GM21619 (cell line): ENCODE measurements at regions not wholly inside any gene's neighbourhood (a gene's known extent, or its start where the extent isn't known, plus 50 kb on each side); places are given as distances from the start of the nearest gene placed in this dataset.
"Not testable (repeated sequence)": the region's sequence is repeated elsewhere in the genome, so short reads cannot be mapped to it uniquely, and the experiment has no call there.

ENCODE experiments used
- ATAC-seq: cut with Tn5 transposase; IDR thresholded peaks from one replicate; pipeline ENCODE4 v1.9.1; 2021; ENCODE audit not compliant: unreplicated experiment

DNA sequence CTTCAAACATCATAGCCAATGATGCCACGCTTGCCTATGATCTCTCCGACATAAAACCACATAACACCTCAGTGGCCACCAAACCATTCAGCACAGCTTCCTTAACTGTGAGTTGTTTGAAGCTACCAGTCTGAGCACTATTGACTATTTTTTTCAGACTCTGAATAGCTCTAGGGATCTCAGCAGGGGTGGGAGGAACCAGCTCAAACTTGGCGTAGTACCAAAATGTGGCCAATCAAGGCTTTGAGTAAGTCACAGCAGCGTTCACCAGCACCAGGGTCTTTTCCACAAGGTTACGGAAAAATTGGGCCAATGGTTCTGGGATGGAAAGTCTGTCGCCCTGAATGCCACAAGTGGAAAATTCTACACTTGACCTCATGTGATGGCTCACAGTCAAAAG is 70.6 kb downstream of the SMPDL3A start:
- no peak for ATAC-seq

DNA sequence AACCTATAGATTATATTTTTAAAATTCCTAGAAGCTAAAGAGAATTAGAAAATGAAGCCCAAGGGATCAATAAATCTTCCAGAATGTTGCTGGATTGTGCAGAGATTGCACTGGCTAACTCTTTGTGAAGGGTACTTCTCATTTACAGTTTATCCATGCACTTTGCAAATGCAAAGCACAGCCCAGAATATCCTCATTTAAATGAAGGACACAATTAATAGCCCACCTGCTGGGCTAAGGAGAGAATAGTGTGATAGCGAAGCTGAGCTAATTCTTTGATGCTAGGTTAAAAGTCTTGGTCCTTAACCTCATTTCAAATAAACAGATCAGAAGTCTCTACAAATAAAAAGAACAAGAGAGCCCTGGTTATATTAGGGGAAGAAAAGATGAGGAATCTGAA is 72.5 kb downstream of the SMPDL3A start:
- no peak for ATAC-seq

DNA sequence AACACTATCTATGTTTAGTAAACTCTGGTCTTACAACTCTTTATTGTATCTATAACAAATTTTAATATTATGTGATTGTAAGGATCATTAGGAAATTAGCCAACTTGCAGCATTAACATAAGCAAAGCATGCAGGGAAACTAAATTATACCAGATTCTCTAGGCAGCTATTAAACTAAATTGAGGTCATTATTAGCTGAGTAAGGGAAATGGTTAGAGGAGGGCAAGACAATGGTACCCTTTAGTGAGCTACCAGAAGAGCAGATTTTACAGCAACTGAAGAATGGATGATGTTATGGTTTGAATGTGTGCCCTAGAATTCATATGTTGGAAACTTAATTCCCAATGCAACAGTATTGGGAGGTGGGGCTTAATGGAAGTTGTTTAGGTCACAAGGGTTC is 79.1 kb downstream of the SMPDL3A start:
- no peak for ATAC-seq

DNA sequence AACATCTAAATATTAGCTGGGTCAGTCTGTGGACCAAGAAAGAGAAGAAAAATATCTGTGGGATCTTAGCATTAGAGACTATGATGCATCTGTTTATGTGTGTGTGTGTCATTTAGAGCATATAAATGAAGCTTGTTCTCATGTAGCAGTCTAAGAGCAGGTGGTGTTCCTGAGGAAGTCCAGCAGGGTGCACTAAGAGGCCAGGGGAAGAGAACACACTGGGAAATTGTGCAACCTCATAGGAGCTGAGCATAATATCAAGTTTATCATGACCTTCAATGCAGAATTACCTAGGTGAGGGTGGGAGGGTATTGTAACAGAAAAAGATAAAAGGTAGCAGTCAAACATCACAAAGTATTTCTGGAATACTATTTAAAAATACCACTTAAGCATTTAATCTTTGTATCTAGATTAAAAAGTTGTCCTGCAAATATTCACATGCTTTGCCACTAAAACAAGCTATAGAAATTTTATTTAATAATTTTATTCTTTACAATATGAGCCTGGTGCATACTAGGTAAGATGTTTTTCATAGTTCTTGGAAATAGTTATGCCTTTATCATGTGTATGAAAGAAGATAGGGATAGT is 80.5 kb downstream of the SMPDL3A start:
- ATAC-seq, result peak; percentile 88

DNA sequence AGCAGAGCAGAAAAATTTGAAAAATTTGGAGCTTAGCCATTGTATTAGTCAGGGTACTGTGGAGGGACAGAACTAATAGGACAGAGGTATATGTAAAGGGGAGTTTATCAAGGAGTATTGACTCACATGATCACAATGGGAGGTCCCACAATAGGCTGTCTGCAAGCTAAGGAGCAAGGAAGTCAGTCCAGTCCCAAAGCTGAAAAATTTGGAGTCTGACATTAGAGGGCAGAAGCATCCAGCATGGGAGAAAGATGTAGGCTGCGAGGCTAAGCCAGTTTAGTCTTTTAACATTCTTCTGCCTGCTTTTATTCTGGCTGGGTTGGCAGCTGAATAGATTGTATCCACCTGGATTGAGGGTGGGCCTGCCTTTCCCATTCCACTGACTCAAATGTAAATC is 82.0 kb downstream of the SMPDL3A start:
- ATAC-seq, result no peak

DNA sequence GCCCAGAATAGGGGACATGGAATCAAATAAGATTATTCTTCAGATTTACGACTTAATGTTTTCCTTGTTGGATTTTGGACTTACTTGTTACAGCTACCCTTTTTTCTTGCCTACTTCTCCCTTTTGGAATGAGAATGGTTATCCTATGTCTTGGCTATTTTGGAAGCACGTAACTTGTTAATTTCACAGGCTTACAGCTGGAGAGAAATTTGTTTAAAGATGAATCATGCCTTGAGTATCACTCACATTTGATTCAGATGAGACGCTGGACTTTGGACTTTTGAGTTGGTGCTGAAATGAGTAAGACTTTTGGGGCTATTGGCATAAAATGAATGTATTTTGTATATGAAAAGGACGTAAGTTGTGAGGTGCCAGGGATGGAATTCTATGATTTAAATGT is 83.3 kb downstream of the SMPDL3A start:
- no peak for ATAC-seq

DNA sequence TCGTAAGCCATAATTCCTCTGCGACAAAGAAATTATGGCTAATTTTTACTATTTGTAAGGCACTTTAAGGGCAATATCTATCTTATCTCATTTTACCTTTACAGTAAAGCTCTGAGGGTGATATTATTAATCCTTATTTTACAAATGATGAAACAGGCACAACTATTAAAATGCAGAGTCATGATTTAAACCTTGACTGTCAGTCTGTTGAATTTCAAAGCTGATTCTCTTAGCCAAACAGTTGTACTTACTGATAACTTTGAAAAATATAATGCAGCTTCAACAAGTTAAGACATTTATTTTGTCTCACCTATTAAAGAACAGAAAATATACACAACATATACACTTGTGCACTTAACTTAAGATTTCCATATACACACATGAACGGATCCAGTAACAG is 88.2 kb downstream of the SMPDL3A start:
- ATAC-seq, result no peak

DNA sequence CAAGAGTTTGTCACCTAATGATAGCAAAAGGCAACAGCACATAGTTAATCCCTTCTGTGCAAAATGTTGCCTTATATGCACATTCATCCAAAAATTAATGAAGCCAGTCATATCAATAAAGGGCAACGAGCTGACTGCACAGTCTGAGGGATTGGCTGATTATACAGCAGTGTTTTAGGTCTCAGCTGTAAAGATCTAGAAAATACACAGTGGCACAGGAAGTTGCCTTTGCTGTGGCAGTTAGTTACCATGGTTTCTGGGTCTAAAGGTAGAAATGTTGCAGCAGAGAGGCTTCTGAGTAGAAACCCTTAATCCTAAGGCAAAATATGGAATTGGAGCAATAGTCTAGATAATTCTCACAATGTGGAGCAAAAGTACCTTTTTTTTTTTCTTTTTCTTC is 89.7 kb downstream of the SMPDL3A start:
- no peak for ATAC-seq

DNA sequence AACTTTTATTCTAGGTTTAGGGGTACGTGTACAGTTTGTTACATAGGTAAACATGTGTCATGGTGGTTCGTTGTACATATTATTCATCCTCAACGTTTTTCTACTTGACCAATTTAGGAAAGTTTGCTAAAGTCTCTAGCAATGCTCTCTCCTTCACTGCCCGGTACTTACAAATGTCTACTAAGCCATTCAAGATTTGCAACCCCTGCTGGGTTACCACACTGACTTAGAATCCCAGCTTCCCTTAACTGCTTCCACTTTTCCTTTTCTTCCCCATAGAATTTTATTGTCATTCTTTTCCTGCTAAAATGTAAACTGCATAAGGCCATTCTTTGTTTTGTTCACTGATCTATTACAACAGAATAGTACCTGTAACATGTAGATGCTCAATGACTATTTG is 97.4 kb downstream of the SMPDL3A start:
- ATAC-seq, result no peak

DNA sequence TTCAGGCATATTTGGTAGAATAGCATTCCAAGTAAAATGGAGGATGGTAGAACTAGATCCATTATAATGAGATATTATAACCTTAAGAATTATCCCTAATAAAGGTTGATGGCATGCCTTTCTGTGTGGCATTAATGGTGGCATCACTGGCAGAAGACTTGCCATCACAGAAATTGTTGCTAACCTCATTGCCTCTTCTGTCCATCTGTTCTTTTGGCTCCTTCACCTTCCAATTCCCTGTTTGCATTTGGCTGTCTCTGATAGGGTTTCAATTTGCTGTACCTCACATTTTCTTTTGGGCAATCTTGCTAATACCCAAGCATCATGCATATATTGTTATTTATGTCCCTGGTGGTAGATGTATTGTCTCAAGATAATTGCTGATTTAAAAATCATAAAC is 98.9 kb downstream of the SMPDL3A start:
- ATAC-seq, result no peak

DNA sequence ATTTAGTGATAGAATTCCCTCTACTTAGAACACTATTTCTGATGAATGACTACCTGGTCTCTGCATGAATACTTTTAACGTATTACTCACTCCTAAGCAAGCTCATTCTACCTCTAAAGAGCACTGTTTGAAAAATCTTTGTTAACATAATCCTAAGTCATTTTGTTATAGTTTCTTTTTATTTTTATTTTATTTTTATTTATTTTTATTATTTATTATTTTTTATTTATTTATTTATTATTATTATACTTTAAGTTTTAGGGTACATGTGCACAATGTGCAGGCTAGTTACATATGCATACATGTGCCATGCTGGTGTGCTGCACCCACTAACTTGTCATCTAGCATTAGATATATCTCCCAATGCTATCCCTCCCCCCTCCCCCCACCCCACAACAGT is 99.6 kb downstream of the SMPDL3A start:
- not testable (repeated sequence) for ATAC-seq

DNA sequence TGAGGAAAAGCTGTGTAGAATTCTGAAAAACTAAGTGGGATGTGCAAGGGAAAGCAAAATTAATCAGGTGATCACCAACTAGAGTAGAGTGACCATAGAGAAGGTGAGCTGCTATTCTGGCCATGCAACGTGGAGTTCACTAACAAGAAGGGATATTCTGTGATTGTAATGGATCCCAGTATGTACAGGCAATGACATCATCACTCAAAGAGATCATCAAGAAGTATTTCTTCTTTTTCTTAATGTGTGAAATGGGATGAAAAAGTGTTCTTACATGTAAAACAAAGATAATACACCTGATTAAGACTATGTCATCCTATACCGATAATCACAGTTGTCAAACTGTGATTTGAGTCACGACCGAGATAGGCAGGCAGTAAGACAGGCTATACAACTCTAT is 101.2 kb downstream of the SMPDL3A start:
- no peak for ATAC-seq

DNA sequence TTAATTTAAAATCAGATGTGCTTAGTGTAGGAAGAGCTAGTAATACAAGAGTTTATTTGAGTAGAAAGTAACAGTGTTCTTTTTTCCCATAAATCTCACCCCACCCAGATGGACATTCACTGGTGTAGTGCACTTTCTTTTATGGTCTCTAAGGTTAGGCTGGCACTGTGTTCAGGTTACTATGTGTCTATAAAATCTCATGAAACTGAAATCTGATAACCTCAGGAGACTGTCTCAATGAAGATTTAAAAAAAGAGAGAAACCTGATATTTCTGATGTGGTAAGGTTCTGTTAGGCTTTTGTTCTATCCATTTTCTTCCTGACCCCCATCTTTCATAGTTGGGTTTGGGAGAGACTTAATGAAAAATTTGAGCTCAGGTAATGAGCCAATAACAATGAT is 101.2 kb upstream of the CLVS2 start:
- no peak for ATAC-seq

DNA sequence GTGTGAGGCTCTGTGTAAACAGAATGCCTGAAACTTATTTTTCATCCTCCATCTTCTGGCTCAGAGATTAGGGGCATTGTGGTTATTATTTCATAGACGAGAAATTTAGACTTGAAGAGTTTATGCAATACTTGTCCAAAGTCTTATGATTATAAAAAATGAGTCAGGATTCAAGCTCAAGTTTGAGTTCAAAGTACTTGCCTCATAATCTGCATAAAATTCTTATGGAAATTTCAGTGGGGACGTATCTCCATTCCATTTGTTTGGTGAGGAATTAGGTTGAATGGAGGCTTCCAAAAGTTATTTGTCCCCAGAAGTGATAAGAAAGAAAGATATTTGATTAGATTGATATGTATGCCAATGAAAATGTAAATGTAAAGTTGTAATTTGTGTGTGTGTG is 93.7 kb upstream of the CLVS2 start:
- no peak for ATAC-seq

DNA sequence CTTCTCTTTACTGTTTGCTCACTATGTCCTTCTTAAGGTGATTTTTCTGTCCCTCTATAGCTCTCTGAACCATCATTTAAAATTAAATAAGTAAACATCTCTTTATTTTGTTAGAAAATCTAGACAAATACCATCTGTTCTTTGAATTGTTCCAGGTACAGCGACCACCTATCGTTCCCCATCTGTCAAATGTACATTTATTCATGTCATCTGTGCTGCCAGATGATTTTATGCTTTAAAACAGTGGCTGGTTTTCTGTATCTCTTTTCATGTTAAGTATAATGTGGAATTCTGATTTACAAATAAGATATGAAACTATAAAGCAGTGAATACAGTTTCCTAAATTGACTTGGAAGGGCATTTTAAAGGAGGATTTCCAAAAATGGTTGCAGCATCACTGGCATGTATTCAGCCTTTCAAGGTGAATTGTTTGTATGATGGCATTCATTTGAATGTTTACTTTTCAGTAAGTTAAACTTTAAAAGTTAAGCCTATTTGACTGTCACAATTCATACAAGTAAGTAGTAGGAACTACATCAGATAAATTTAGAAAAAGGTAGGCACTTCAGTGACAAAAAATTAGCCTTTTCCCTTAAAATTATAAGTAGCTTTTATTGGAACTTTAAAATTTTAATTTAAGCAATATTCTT is 92.6 kb upstream of the CLVS2 start:
- no peak for ATAC-seq

DNA sequence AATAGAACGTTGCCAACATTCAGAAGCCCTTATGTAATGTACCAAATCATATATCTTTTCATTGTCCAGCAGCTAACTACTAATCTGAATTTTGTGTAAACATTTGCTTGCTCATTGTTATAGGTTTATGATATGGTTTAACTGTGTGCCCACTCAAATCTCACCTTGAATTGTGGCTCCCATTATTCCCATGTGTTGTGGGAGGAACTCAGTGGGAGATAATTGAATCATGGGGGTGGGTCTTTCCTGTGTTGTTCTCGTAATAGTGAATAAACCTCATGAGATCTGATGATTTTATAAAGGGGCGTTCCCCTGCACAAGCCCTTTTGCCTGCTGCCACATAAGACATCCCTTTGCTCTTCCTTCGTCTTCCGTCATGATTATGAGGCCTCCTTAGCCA is 91.9 kb upstream of the CLVS2 start:
- ATAC-seq, result no peak

DNA sequence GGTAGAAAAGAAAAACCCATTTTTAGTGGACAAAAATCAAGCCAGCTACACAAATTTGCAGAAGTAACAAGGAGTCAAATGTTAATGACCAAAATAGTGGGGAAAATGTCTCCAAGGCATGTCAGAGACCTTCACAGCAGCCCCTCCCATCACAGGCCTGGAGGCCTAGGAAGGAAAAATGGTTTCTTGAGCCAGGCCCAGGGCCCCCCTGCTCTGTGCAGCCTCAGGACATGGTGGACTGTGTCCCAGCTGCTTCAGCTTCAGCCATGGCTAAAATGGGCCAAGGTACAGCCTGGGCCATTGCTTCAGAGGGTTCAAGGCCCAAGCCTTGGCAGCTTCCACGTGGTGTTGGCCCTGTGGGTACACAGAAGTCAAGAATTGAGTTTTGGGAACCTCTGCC is 82.5 kb upstream of the CLVS2 start:
- ATAC-seq, result no peak

DNA sequence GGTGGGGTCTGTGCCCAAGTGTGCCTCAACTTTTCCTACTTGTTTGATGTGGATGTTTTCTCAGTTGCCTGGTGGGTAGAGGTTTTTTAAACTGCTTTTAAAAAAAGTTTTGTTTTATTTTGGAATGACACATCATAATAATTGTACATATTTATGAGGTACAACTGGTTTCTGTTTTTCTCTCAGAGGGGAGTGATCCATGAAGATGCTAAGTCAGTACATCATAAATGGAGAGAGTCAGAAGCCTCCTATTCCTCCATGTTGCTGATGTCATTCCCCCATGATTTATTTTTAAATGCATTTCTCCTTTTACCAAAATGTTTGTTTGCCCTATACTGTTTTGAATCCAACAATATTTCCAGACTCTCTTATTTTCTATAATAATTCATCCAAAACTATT is 77.3 kb upstream of the CLVS2 start:
- no peak for ATAC-seq

DNA sequence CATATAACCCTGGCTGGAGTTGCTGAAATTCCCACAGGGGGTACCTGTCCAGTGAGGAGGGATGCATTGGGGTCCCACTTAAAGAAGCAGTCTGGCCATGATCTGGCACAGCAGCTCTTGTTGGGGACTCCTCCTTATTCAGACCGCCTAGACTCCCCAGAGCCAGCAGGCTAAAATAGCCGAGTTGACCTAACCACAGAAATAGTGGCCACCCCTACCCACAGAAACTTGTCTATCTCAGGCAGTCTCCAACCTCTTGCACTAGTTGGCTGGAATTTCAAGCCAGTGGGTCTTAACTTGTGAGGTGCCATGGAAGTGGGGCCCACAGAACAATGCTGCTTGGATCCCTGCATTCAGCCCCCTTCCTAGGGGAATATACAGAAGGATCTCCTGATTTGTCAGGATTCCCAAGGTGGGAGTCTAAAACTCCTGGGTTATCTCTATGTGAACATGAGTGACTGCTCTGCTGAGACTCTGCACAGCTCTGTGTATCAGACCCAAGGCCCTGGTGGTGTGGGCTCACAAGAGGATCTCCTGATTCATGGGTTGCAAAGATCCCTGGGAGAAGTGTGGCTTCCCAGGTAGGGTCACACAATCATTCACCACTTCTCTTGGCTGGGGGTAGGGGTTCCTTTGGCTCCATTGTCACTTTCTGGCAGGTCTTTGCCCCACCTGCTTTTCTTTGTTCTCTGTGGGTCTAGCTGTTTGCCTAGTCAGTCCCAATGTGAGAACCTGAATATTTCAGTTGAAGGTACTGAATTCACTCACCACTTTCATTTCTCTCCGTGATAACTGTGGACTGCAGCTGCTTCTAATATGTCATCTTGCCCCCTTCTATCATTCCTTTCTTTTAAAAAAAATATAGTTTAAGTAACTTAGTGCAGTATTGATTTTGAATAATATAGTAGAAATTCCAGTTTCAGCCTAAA is 65.5 kb upstream of the CLVS2 start:
- peak; percentile 64 for ATAC-seq

DNA sequence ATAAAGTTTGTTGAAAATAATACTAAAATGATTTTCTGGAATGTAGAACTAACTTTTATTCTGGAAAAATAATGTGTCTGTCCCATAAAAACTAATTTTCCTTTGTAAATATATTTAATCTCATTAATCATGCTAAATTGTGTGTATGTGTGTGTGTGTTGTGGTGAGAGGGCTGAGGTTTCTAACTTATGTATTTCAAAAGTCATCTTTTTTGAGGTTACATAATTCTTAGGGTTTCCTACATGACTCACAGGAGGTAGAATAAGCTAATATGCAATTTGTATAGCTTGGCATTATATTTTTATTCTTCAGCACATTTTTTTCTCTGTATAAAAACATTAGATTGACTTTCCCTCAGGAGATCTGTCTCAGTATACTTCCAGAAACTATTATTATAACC is 64.1 kb upstream of the CLVS2 start:
- no peak for ATAC-seq

DNA sequence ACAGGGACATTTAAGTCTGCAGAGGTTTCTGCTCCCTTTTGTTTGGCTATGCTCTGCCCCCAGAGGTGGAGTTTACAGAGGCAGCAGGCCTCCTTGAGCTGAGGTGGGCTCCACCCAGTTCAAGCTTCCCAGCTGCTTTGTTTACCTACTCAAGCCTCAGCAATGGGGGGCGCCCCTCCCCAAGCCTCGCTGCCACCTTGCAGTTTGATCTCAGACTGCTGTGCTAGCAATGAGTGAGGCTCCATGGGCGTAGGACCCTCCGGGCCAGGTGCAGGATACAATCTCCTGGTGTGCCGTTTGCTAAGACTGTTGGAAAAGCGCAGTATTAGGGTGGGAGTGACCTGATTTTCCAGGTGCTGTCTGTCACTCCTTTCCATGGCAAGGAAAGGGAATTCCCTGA is 51.1 kb upstream of the CLVS2 start:
- ATAC-seq, result not testable (repeated sequence)
